Type B pancreatic cell (in vitro differentiated cells): ENCODE measurements at regions not wholly inside any gene's neighbourhood (a gene's known extent, or its start where the extent isn't known, plus 50 kb on each side); places are given as distances from the start of the nearest gene placed in this dataset.

ENCODE experiments used
- DNase-seq: peaks from one replicate; pipeline ENCODE4 v3.0.0; 2021; ENCODE audit warnings: mixed read lengths; ENCODE audit not compliant: unreplicated experiment; ENCODE audit errors: extremely low spot score
- H3K27ac Mint-ChIP-seq: 2 replicates; pipeline ENCODE4 v1.8.0; 2021; ENCODE audit warnings: mild to moderate bottlenecking, mixed read lengths
- H3K27me3 Mint-ChIP-seq: 2 replicates; pipeline ENCODE4 v1.8.0; 2021; ENCODE audit warnings: mixed read lengths
- H3K36me3 Mint-ChIP-seq: 2 replicates; pipeline ENCODE4 v1.8.0; 2021; ENCODE audit warnings: mixed read lengths
- H3K4me1 Mint-ChIP-seq: one replicate; pipeline ENCODE4 v1.8.0; 2021; ENCODE audit warnings: mixed read lengths; ENCODE audit not compliant: unreplicated experiment
- H3K4me3 Mint-ChIP-seq: 2 replicates; pipeline ENCODE4 v1.8.0; 2021; ENCODE audit warnings: mild to moderate bottlenecking, mixed read lengths
- H3K9me3 Mint-ChIP-seq: 2 replicates; pipeline ENCODE4 v1.8.0; 2021; ENCODE audit warnings: mixed read lengths
- TF ChIP-seq, protein P1 (sequence below): fragments of 200-600 bp; sonication (generic); conservative IDR thresholded peaks from 2 replicates; pipeline ENCODE4 v1.5.0; 2021; ENCODE audit warnings: antibody characterized with exemption, mild to moderate bottlenecking

DNA sequence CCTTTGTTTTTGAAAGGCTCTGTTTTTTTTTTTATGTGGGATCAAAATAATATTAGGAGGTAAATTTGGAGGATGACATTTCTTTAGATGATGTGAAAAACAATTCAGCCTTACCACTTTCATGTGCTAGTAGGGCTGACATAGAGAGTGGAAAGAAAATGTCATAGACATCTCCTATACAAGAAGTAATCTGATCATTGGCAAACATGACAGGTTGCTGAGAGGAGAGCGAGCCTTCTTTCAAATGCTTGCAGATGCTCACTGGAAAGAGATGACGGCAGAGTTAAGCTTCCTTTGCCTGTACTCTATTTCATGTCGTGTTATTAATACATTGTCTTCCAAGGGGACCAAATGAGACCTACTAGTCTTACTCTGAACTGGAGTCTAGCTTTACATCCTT, 160.1 kb upstream of the DAP start:
- Mint-ChIP-seq H3K4me3 (no peak overlapping the region), H3K36me3 (no peaks in the 10 kb centered on the region), H3K27me3 (peaks cover 14% of the 10 kb centered on the region), H3K9me3 (no peaks in the 10 kb centered on the region), H3K4me1 (no peaks in the 10 kb centered on the region), H3K27ac (no peak overlapping the region)
- TF ChIP-seq, protein P1, sequence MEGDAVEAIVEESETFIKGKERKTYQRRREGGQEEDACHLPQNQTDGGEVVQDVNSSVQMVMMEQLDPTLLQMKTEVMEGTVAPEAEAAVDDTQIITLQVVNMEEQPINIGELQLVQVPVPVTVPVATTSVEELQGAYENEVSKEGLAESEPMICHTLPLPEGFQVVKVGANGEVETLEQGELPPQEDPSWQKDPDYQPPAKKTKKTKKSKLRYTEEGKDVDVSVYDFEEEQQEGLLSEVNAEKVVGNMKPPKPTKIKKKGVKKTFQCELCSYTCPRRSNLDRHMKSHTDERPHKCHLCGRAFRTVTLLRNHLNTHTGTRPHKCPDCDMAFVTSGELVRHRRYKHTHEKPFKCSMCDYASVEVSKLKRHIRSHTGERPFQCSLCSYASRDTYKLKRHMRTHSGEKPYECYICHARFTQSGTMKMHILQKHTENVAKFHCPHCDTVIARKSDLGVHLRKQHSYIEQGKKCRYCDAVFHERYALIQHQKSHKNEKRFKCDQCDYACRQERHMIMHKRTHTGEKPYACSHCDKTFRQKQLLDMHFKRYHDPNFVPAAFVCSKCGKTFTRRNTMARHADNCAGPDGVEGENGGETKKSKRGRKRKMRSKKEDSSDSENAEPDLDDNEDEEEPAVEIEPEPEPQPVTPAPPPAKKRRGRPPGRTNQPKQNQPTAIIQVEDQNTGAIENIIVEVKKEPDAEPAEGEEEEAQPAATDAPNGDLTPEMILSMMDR, result no peak
- DNase-seq, result no peak

DNA sequence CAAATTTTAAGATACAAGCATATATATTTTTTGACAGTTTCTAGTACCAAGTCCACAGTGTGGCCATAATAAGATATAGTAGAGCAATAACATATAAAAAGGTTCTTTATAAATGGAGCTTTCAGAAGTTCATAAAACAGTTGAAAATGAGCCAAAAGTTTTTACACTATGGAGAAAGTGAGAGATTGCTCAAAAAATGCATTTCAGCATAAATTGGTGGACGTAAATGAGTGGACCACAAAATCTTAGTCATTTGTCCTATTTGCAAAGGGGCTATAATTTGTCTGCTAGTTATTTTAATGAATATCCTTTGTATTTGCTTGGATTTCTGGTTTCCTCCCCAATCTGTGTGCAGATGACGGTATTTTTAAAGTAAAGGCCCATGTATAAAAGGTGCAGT, 159.4 kb upstream of the DAP start:
- Mint-ChIP-seq H3K4me1 (no peaks in the 10 kb centered on the region), H3K9me3 (no peaks in the 10 kb centered on the region), H3K27ac (no peak overlapping the region), H3K36me3 (no peaks in the 10 kb centered on the region), H3K27me3 (peaks cover 14% of the 10 kb centered on the region), H3K4me3 (no peak overlapping the region)
- TF ChIP-seq, protein P1, result no peak
- no peak for DNase-seq

DNA sequence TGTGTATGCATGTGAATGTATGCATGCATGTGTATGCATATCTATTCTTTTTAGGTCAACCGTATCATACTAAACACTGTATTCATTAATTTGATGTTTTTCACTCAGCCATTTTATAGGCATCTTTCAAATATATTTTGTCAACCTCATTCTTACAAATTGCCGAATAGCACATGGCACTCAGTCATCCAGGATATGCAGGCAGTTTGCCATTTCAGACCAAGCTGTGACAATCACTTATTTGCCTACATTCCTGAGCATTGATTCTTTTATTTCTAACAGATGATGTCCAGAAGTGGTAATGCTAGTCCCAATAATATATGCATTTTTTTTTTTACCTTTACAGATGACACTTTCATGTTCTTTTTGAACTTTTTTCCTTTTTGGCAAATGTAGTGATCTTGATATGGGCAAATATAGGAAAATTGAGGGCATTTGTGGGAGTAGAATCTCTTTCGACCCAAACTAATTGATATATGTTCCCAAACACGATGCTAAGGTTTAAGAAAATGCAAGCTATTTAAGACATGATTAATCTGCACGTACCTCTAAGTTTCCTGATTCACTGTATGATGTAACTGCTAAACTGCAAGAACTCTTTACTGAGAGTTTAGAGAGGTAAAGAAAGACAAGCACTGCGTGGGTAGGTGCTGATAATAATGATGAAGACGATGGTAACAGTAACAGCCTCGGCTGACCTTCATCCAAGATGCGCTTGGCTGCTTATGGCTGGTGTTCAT, 153.9 kb upstream of the DAP start:
- TF ChIP-seq, protein P1, result no peak
- Mint-ChIP-seq H3K4me1 (no peaks in the 10 kb centered on the region), H3K27ac (no peak overlapping the region), H3K36me3 (no peaks in the 10 kb centered on the region), H3K9me3 (no peaks in the 10 kb centered on the region), H3K27me3 (peaks cover 14% of the 10 kb centered on the region), H3K4me3 (no peak overlapping the region)
- DNase-seq, result no peak

DNA sequence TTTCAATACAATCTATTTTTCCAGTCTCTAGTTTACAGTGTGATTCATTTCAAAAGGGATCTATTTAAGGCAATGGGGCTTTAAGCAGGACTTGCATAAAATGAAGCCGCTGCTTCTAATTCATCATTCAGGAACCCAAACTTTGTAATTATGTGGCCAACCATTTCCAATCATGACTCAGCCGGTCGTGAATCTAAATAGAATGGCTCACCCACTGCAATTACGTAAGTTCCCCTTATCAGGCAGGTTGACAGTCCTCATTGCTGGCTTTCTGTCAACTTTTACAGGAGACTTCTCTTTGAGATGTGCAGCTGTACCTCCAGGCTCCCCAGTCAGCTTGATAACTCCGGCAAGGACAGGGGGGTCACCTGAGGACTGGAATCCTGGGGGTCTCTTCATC, 152.8 kb upstream of the DAP start:
- Mint-ChIP-seq H3K36me3 (no peaks in the 10 kb centered on the region), H3K27me3 (peaks cover 9% of the 10 kb centered on the region)
- DNase-seq, result no peak

DNA sequence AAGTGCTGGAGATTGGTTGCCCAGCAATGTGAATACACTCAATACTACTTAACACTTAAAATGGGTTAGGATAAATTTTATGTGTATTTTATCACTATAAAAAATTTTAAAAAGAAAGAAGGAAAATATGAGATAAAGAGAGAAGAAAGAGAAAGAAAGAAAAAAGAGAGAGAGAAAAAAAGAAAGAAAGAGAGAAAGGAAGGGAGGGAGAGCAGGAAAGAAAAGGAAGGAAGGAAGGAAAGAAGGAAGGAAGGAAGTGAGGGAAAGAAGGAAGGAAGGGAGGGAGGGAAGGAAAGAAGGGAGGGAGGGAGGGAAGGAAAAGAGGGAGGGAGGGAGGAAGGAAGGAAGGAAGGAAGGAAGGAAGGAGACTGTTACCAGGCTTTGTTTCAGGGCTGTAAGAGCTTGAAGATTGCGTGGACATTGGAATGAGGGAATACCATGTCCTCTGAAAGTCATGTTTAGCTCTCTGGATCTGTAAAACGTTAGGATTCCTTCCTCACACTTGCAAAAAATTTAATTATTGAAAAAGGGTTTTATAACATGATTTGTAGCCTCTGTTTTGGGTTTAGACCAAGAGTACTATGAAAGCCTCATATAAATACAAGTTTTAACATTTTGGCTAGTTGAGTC, 152.3 kb upstream of the DAP start:
- no peak overlapping the region for H3K27ac Mint-ChIP-seq
- TF ChIP-seq, protein P1, result no peak
- DNase-seq, result no peak
- no peaks in the 10 kb centered on the region for H3K36me3 Mint-ChIP-seq
- H3K27me3 Mint-ChIP-seq, result peaks cover 9% of the 10 kb centered on the region
- no peaks in the 10 kb centered on the region for H3K9me3 Mint-ChIP-seq
- no peaks in the 10 kb centered on the region for H3K4me1 Mint-ChIP-seq
- H3K4me3 Mint-ChIP-seq, result no peak overlapping the region

More for the DNA sequence above, 152.8 kb upstream of the DAP start:
- Mint-ChIP-seq H3K4me1 (no peaks in the 10 kb centered on the region), H3K9me3 (no peaks in the 10 kb centered on the region), H3K4me3 (no peak overlapping the region), H3K27ac (no peak overlapping the region)
- TF ChIP-seq, protein P1, result no peak
